GM21576 (cell line): ENCODE measurements at regions not wholly inside any gene's neighbourhood (a gene's known extent, or its start where the extent isn't known, plus 50 kb on each side); places are given as distances from the start of the nearest gene placed in this dataset.
A peak's percentile ranks its signal among the peaks of the same experiment; 100 is the strongest.

Experiments
- ATAC-seq: cut with Tn5 transposase; IDR thresholded peaks from one replicate; pipeline ENCODE4 v1.9.1; 2021; ENCODE audit warnings: mild to moderate bottlenecking, moderate library complexity; ENCODE audit not compliant: unreplicated experiment

DNA sequence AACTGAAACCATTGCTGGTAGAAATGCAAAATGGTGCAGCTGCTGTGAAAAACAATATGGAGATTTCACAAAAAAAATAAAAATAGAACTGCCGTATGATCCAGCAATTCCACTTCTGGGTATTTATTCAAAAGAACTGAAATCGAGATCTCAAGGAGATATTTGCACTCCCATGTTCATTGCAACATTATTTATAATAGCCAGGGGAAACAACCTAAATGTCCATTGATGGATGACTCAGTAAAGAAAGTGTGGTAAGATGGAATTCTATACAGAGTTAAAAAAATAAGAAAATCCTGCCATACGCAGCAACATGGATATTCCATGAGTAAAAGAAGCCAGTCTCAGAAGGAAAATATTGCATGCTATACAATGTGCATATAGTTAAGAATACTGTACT is 290.6 kb upstream of the GHITM start:
- no peak for ATAC-seq

DNA sequence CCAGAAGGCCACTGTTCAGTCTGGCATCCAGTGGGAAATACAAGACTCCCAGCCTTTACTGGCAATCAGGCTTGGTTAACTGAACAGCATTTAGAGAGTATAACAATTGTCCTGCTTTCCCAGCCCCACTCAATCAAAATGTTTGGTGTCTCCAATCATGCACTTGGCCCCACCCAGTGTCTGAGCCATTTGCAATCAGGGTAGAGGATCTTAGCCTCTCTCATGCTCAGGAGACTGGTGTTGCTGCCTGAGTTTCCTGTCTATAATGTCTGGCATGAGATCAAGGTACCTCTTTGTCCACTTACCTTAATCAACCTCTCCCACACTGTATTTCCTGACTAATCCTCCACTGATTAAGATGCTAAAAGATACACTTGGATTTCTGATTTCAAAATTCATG is 290.2 kb upstream of the GHITM start:
- ATAC-seq: no peak

DNA sequence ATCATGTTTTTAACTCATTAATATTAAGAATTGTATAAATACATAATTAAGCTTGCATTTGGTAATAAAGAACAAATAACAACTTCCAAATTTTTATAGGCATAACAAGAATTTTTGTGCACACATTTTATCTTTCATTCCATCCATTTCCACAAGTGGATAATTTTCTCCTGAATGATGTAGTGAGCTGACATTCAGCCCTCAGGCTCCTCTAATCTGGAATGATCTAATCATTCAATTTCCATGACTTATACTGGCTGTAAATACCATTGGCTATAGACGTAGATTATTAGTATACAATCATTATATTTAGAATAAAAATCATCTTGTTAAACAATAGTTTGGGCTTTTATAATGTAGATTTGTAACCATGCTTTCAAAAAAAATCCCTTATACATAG is 287.2 kb upstream of the GHITM start:
- ATAC-seq: no peak

- ATAC-seq: no peak
Observed at GRCh38 chr10:83862723-83863122, 276.6 kb upstream of the GHITM start.

GRCh38 chr10:83863283-83863966 is 275.9 kb upstream of the GHITM start:
- no peak for ATAC-seq

GRCh38 chr10:83869898-83870297 is 269.4 kb upstream of the GHITM start:
- ATAC-seq: no peak

DNA sequence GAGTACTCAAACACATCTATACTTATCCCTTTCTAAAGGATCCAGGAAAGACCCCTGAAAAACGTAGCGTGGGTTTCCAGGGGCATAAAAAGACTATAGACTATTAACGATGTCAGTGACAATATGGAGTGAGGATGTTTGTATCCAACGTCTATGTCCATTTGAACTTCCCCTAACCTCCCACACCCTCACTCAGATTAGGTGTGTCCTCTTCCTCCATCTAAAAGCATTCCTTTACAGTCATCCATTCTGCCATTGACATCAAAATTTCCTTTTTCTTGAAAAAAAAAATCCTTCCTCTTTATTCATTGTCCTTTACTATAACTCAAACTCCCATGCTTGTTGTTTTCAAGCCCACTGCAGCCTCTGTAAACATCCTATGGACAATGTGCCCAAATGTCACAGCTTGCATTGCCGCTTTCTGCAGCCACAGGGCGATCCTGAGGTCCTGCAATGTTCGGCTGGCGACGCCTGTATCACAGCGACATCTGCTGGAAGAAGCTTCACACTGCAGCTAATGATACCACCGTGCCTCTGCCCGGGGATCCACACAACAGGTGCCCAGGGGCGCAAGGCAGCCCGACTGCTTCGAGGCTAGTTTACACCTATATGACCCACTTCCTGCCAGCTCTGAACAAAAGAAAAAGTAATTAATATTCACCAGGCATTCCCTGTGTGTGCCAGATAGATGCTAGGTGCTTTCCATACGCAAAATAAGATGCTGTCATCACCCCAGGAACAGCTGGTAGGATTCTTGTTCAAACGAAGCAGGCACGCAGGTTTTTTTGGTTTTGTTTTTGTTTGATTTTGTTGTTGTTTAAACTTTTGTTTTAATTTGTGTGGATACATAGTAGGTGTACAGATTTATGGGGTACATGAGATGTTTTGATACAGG is 267.9 kb upstream of the GHITM start:
- ATAC-seq: peak; percentile 98

- no peak for ATAC-seq
Observed at GRCh38 chr10:83880252-83880791, 259.0 kb upstream of the GHITM start.

DNA sequence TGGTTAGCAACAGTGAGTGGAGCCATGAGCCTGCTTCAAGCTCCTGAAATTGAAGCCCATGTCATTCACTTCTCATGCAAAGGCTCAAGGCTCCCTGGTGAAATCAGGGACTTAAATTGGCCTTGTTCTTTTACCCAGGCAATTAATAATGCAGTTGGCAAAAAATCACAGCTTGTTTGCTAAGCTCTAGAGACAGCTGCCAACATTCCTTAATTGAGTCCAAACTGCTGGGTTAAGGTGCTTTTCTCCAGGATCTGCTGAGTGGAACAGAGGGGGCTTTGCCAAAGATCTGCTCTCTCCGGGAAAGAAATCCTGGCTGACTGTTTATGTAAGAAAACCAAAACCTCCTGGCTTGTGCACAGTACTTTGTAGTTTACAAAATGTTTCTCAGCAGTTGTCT is 257.6 kb upstream of the GHITM start:
- ATAC-seq: no peak

GRCh38 chr10:83886871-83887270 is 252.4 kb upstream of the GHITM start:
- no peak for ATAC-seq

- ATAC-seq: no peak
Observed at GRCh38 chr10:83892737-83893136, 246.6 kb upstream of the GHITM start.

- ATAC-seq: no peak
Observed at GRCh38 chr10:83896219-83896618, 243.1 kb upstream of the GHITM start.

- ATAC-seq: no peak
Observed at GRCh38 chr10:83897626-83898025, 241.7 kb upstream of the GHITM start.

DNA sequence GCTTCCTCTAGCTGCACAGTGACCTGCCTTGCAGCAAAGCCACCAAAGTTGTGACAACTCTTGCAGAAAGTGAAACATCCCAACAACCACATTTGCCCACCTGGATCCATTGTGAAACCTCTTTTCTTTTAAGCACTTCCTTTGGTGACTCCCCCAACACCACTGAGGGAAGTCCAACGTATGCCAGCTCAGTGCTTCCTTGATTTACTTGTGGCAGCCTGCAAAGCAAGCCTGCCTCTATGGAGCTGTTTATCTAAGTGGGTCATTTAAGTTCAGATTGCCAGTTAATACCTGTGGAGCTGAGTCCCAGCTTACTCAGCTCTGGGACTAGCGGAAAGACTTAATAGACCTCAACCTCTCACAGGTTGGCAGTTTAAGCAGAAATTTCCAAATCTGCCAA is 230.8 kb upstream of the GHITM start:
- no peak for ATAC-seq

GRCh38 chr10:83909001-83909400 is 230.3 kb upstream of the GHITM start:
- no peak for ATAC-seq

- no peak for ATAC-seq
Observed at GRCh38 chr10:83915801-83916200, 223.5 kb upstream of the GHITM start.

DNA sequence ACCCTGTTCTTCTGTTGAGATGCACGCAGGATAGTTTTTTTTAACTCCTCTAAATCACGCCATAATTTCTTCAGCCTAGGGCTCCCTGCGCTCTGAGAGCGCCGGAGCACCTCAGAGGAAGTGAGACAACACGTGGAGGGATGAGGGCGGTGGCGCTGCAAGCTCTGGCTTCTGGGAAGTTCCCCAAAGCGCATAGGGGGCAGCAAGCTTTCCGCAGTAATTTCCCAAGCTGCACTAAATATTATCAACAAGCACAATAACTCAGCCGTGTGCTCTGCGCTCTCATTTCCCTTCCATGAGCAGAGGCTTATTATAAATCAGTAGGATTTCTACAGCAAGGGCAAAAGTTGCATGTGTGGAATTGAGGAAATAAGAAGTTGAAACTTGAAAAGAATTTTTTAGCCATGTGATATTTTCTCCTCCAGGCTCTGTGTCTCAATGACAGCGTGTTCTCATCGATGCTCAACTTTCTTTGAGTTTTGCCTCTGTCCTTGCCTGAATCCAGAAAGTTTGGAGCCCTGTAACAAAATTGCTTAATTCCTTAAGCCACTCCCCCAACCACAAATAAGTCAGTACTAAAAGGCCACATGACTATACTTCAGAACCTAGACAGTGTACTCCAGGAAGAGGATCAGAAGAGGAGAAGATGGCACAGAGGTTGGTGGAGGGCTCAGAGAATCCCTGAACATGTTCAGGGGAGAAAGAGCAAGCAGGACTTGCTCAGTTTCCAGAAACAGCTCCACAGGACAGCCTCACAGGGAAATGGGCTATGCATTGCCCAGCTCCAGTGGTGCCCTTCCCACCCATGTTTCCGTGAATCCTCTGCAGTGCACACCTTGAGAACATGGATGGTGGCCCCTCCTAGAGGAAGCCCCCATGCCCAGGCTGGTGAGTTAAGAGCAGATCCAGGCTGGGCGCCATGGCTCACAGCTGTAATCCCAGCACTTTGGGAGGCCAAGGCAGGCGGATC is 221.5 kb upstream of the GHITM start:
- ATAC-seq: peak; percentile 92

DNA sequence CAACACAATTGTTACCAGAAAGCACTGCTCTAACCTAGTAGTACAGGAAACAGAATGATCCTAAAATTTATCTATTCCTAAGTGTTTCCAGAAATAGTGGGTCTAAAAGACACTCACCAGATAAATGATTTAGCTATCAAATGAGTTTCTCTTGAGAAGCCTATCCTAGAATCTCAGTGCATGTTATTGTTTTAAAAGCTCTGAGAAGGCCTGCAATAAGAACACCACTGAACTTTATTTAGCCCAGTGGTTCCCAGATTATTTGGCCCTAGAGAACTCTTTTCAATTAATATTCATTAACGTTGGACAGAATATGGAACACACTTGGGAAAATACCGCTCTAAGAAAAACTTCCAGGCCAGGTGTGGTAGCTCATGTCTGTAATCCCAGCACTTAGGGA is 220.1 kb upstream of the GHITM start:
- no peak for ATAC-seq

DNA sequence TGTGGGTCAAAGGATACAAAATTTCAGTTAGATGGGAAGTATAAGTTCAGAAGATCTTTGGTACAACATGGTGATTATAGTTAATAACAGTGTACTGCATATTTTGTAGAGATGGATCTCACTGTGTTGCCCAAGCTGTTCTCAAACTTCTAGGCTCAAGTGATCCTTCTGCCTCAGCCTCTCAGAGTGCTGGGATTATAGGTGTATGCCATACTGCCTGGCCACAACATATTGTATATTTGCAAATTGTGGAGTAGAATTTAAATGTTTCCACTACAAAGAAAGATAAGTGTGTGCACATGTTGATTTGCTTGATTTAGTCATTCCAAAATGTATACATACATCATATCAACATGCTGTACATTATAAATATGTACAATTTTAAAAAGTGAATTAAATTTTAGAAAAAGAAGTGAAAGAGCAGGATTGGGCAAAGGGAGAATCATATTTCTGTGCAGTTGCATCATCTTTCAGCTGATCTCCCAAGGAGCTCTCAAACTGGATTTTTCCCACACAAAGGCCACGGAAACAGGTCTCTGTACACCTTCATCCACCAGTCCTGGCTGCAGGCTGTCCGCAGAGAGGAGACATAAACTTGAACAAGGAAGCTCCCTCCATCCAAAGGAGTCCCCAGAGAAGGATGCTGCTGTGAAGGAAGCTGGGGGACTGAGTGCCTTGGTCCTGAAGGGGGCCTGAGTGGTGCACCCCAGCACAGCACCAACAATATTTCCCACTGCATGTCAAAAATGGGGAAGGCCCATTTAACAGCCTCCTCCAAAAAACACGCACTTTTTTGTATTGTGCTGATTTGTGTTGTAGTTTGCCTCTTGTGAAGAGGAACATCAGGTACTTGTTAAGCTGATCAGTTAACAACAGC is 217.1 kb upstream of the GHITM start:
- ATAC-seq: no peak

DNA sequence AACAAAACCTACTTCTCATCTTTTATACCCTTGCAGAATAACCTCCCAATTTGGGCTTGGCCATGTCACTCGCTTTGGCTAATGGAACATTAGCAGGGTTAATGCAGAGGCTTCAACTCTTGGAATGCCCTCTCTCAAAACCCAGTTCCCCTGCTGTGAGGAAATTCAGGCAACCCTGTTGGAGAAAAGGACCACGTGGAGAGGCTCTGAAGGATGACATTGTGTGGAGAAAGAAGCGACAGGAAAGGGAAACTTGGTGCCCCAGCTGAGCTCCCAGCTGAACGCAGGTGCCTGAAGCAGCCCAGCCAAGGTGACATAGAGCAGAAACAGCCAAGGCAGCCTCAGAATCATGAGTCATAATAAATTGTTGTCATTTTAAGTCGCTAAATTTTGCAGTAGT is 214.2 kb upstream of the GHITM start:
- no peak for ATAC-seq
